Endothelial cell of umbilical vein (primary cell): ENCODE measurements at regions not wholly inside any gene's neighbourhood (a gene's known extent, or its start where the extent isn't known, plus 50 kb on each side); places are given as distances from the start of the nearest gene placed in this dataset.

Experiments
- BruUV-seq: library from RNA; stranded (reverse); fragments of 400-500 nt; replicated peaks from 2 replicates; lab custom pipeline; 2021; lab: Mats Ljungman, UMichigan
- CTCF ChIA-PET: fragments of 300-600, 350-600 bp; sonication (Branson Sonifier 250); formaldehyde crosslinking; loops from one replicate; lab custom pipeline; 2021; ENCODE audit warnings: antibody characterized with exemption, inconsistent platforms; lab: Charles Lee
- POLR2A ChIA-PET: fragments of 300-600, 350-600 bp; sonication (Branson Sonifier 250); formaldehyde crosslinking; loops from one replicate; lab custom pipeline; 2021; ENCODE audit warnings: antibody characterized with exemption, inconsistent platforms; lab: Charles Lee
- DNase-seq: peaks from one replicate; pipeline ENCODE4 v3.0.0-alpha.2; 2011; ENCODE audit warnings: low read depth, low spot score
- FAIRE-seq: peaks from 2 replicates; lab custom pipeline; 2011; peaks lifted over from hg19 to GRCh38; lab: Jason Lieb, UNC
- H2AFZ ChIP-seq: 2 replicates; pipeline ENCODE4 v1.6.0; 2012; ENCODE audit warnings: low read depth, low read length, control low read depth, inconsistent platforms
- H3K27ac ChIP-seq: 2 replicates; pipeline ENCODE4 v1.5.1; 2011; ENCODE audit warnings: low read depth, mild to moderate bottlenecking, control low read depth, low read length, moderate library complexity; ENCODE audit not compliant: insufficient read depth
- H3K27me3 ChIP-seq, 2 experiments: 2 replicates each; pipeline versions ENCODE4 v1.6.0 to v1.6.1; 2011; ENCODE audit warnings: low read length in 2 of 2, mixed read lengths in 1 of 2; ENCODE audit not compliant: control insufficient read depth in 2 of 2, insufficient read depth in 2 of 2
- H3K36me3 ChIP-seq, 2 experiments: 2 replicates in 1 of 2; 3 replicates in 1 of 2; pipeline ENCODE4 v1.5.1; 2011; ENCODE audit warnings: low read length in 2 of 2, mild to moderate bottlenecking in 1 of 2, moderate library complexity in 1 of 2; ENCODE audit not compliant: control insufficient read depth in 2 of 2, insufficient read depth in 2 of 2; ENCODE audit errors: extremely low read depth in 1 of 2
- H3K4me1 ChIP-seq: 3 replicates; pipeline ENCODE4 v1.5.1; 2011; ENCODE audit warnings: mild to moderate bottlenecking, low read length; ENCODE audit not compliant: control insufficient read depth, insufficient read depth; ENCODE audit errors: extremely low read depth
- H3K4me2 ChIP-seq: 2 replicates; pipeline ENCODE4 v1.6.1; 2011; ENCODE audit warnings: low read length, control low read depth, mixed read lengths; ENCODE audit not compliant: insufficient read depth
- H3K4me3 ChIP-seq, 3 experiments: fragments of 200-600 bp in 1 of 3; sonication (generic), shearing (Covaris generic) in 1 of 3; replicated peaks in 1 of 3; 2 replicates each; pipeline ENCODE4 v1.5.1; 2011 to 2016; ENCODE audit warnings: control low read depth in 3 of 3, low read length in 3 of 3, mild to moderate bottlenecking in 2 of 3, inconsistent platforms in 1 of 3, low read depth in 1 of 3, moderate library complexity in 1 of 3; ENCODE audit not compliant: insufficient read depth in 1 of 3
- H3K79me2 ChIP-seq: 2 replicates; pipeline ENCODE4 v1.6.0; 2012; ENCODE audit warnings: low read length, inconsistent platforms; ENCODE audit not compliant: control insufficient read depth, insufficient read depth
- H3K9ac ChIP-seq: replicated peaks from 2 replicates; pipeline ENCODE3; 2011; ENCODE audit warnings: low read length, control low read depth; ENCODE audit not compliant: insufficient read depth; ENCODE audit errors: extremely low read depth
- H3K9me1 ChIP-seq: replicated peaks from 3 replicates; pipeline ENCODE4 v1.6.0; 2011; ENCODE audit warnings: mild to moderate bottlenecking, low read length; ENCODE audit not compliant: control insufficient read depth, insufficient read depth; ENCODE audit errors: extremely low read depth
- H3K9me3 ChIP-seq: replicated peaks from 2 replicates; pipeline ENCODE4 v1.5.1; 2012; ENCODE audit warnings: low read length, inconsistent platforms; ENCODE audit not compliant: control insufficient read depth, insufficient read depth
- H4K20me1 ChIP-seq: replicated peaks from 2 replicates; pipeline ENCODE3; 2011; ENCODE audit warnings: mild to moderate bottlenecking, low read length; ENCODE audit not compliant: control insufficient read depth, insufficient read depth; ENCODE audit errors: extremely low read depth
- EZH2 ChIP-seq: IDR thresholded peaks from 2 replicates; pipeline ENCODE4 v1.6.1; 2012; ENCODE audit warnings: borderline replicate concordance, low read depth, mild to moderate bottlenecking, moderate library complexity, low read length, inconsistent platforms; ENCODE audit not compliant: severe bottlenecking
- FOS ChIP-seq: IDR thresholded peaks from 2 replicates; pipeline ENCODE4 v1.6.1; 2011; ENCODE audit warnings: mild to moderate bottlenecking, low read length, moderate library complexity, borderline replicate concordance; ENCODE audit not compliant: insufficient read depth
- GATA2 ChIP-seq: IDR thresholded peaks from 2 replicates; pipeline ENCODE4 v1.7.0; 2011; ENCODE audit warnings: low read depth, mild to moderate bottlenecking, moderate library complexity, mixed read lengths, low read length; ENCODE audit not compliant: insufficient read length, insufficient read depth
- JUN ChIP-seq: IDR thresholded peaks from 2 replicates; pipeline ENCODE4 v1.6.1; 2011; ENCODE audit warnings: borderline replicate concordance, low read depth; ENCODE audit not compliant: insufficient read length, insufficient read depth
- MYC ChIP-seq: IDR thresholded peaks from one replicate; pipeline ENCODE4 v1.6.1; 2011; ENCODE audit warnings: mild to moderate bottlenecking, low read depth, low read length
- POLR2A ChIP-seq: IDR thresholded peaks from 2 replicates; pipeline ENCODE4 v1.6.1; 2012; ENCODE audit warnings: low read depth, mild to moderate bottlenecking, control low read depth, low read length
- POLR2AphosphoS5 ChIP-seq: IDR thresholded peaks from 2 replicates; pipeline ENCODE4 v1.6.1; 2012; ENCODE audit warnings: low read depth, mild to moderate bottlenecking, control low read depth, low read length, moderate library complexity; ENCODE audit not compliant: insufficient read depth
- dilution Hi-C: fragments of 300-500 bp; cut with MboI; formaldehyde crosslinking; loops from one replicate; pipeline ENCODE4 v1.15.0; 2019; ENCODE audit warnings: low sequenced_read_pairs; ENCODE audit not compliant: extremely low pct_ligation_motif_present
- intact Hi-C: fragments of 100-400 bp; cut with micrococcal nuclease; formaldehyde crosslinking; loops from one replicate; pipeline ENCODE4 v1.10.0; 2022
- TF ChIP-seq, protein P1 (sequence below): IDR thresholded peaks from 2 replicates; pipeline ENCODE4 v1.6.1; 2011; ENCODE audit not compliant: insufficient read depth, insufficient read length
- TF ChIP-seq, protein P2 (sequence below), 2 donors: IDR thresholded peaks; 1 replicate in 1 of 2; 2 replicates in 1 of 2; pipeline ENCODE4 v1.5.1; 2011; ENCODE audit warnings: low read length in 2 of 2, mild to moderate bottlenecking in 2 of 2, moderate library complexity in 2 of 2, control low read depth in 1 of 2, inconsistent platforms in 1 of 2, low read depth in 1 of 2; ENCODE audit not compliant: insufficient read depth in 1 of 2; ENCODE audit errors: extremely low read depth in 1 of 2

DNA sequence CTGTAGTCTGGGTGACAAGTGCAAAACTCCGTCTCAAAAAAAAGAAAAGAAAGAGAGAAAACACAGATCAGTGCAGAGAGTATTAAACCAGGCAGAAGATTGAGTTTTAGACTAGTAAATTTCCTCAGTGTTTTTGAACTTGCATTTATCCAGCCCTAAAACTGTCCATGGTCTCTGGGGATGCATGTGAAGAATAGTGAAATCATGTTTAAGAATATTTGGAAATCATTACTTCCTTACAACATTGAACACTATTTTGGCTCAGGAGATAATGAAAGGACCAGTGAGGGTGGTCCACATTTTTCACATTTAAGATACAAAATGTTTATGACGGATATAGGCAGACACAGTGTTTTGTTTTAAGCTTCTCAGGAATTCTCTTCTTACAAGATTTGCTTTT lies 195.8 kb upstream of the RASGEF1B start:
- TF ChIP-seq FOS (no peak), JUN (no peak), EZH2 (no peak), GATA2 (no peak), POLR2A (no peak), POLR2AphosphoS5 (no peak), MYC (no peak)
- TF ChIP-seq, protein P1, sequence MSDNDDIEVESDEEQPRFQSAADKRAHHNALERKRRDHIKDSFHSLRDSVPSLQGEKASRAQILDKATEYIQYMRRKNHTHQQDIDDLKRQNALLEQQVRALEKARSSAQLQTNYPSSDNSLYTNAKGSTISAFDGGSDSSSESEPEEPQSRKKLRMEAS: no peak
- TF ChIP-seq, protein P2, sequence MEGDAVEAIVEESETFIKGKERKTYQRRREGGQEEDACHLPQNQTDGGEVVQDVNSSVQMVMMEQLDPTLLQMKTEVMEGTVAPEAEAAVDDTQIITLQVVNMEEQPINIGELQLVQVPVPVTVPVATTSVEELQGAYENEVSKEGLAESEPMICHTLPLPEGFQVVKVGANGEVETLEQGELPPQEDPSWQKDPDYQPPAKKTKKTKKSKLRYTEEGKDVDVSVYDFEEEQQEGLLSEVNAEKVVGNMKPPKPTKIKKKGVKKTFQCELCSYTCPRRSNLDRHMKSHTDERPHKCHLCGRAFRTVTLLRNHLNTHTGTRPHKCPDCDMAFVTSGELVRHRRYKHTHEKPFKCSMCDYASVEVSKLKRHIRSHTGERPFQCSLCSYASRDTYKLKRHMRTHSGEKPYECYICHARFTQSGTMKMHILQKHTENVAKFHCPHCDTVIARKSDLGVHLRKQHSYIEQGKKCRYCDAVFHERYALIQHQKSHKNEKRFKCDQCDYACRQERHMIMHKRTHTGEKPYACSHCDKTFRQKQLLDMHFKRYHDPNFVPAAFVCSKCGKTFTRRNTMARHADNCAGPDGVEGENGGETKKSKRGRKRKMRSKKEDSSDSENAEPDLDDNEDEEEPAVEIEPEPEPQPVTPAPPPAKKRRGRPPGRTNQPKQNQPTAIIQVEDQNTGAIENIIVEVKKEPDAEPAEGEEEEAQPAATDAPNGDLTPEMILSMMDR (IDR thresholded peaks at IDR 0.05; ENCODE audit: extremely low read depth in 1 of 2, insufficient read depth in 1 of 2, low read depth in 1 of 2, low read length in 2 of 2): no peak
- Histone ChIP-seq H3K9me3 (no peaks in the 10 kb centered on the region), H3K9me1 (no peaks in the 10 kb centered on the region), H4K20me1 (no peaks in the 10 kb centered on the region), H2AFZ (no peak overlapping the region), H3K4me2 (no peak overlapping the region), H3K27me3 (no peaks in the 10 kb centered on the region), H3K27ac (no peak overlapping the region), H3K36me3 (no peaks in the 10 kb centered on the region), H3K9ac (no peak overlapping the region), H3K79me2 (no peaks in the 10 kb centered on the region), H3K4me1 (no peaks in the 10 kb centered on the region), H3K4me3 (no peak overlapping the region)
- FAIRE-seq (no peak), DNase-seq (no peak)
- POLR2A ChIA-PET: no interaction called here
- no TSS peak for BruUV-seq
- dilution Hi-C loops (no loop called here), intact Hi-C loops (no loop called here)
- CTCF ChIA-PET: no interaction called here
